ENCODE measurements at regions not wholly inside any gene's neighbourhood (a gene's known extent, or its start where the extent isn't known, plus 50 kb on each side); places are given as distances from the start of the nearest gene placed in this dataset.

DNA sequence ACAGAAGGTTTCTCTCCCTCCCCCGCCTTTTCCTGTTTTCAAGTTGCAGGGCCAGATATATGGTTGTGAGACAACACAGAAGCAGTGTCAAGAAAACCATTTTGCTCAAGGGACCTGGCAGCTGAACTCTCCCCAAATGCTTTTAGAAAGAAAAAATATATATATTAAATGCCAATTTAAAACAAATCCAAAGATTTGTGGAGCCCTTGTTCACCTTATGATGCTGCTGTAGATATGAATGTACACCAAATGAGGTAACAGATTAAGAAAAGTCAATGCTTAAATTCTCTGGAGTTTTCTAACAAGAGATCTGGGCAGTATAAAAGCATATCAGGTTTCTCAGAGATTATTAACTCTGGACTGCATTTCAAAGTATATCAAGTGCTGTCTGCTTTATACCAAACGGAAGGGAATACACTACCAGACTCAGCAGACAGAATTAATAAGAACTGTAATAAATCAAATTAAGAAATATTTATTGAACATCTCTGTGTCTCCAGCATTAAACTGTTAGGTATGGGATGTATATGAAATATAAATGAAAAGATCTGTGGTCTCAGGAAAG, 357.5 kb downstream of the HDGFL1 start:
- TF ChIP-seq, protein P1, sequence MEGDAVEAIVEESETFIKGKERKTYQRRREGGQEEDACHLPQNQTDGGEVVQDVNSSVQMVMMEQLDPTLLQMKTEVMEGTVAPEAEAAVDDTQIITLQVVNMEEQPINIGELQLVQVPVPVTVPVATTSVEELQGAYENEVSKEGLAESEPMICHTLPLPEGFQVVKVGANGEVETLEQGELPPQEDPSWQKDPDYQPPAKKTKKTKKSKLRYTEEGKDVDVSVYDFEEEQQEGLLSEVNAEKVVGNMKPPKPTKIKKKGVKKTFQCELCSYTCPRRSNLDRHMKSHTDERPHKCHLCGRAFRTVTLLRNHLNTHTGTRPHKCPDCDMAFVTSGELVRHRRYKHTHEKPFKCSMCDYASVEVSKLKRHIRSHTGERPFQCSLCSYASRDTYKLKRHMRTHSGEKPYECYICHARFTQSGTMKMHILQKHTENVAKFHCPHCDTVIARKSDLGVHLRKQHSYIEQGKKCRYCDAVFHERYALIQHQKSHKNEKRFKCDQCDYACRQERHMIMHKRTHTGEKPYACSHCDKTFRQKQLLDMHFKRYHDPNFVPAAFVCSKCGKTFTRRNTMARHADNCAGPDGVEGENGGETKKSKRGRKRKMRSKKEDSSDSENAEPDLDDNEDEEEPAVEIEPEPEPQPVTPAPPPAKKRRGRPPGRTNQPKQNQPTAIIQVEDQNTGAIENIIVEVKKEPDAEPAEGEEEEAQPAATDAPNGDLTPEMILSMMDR (IDR thresholded peaks at IDR 0.05; ENCODE audit: low read length), result no peak
- no peak for TF ChIP-seq EZH2 (IDR thresholded peaks at IDR 0.05; ENCODE audit: borderline replicate concordance, low read length)

All from OCI-LY1 (cell line).